ENCODE measurements at regions not wholly inside any gene's neighbourhood (a gene's known extent, or its start where the extent isn't known, plus 50 kb on each side); places are given as distances from the start of the nearest gene placed in this dataset.
A peak's percentile ranks its signal among the peaks of the same experiment; 100 is the strongest.

GRCh38 chrX:34381241-34381640, 249.1 kb upstream of the FAM47A start:
- Histone ChIP-seq H3K9me3 (no peaks in the 10 kb centered on the region), H3K4me3 (no peak overlapping the region), H3K4me1 (no peaks in the 10 kb centered on the region), H3K36me3 (no peaks in the 10 kb centered on the region), H3K27me3 (no peaks in the 10 kb centered on the region), H3K27ac (no peak overlapping the region)
- no peak for DNase-seq
- intact Hi-C loops (cut with DNase I; ENCODE audit: low total_unique reads), result no loop called here
- no peak for TF ChIP-seq POLR2A (IDR thresholded peaks at IDR 0.05)
- TF ChIP-seq CTCF (IDR thresholded peaks at IDR 0.05), result no peak

DNA sequence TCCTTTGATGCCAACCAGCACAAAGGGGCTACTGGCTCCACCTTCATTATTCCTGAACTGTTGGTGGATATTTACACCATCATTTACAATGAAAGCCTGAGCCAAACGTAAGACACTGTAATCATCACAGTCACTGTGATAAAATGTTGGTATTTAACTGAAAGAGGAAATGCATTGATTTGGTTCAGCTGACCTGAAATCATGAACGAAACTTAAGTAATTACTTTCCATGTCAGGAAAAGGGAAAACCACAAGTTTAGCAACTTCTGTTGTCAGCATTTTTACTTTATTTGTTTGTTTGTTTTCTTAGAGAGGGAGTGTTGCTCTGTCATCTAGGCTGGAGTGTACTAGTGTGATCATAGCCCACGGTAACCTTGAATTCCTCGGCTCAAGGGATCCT, 247.8 kb upstream of the FAM47A start:
- no peaks in the 10 kb centered on the region for H3K9me3 ChIP-seq
- H3K4me1 ChIP-seq, result no peaks in the 10 kb centered on the region
- no peaks in the 10 kb centered on the region for H3K36me3 ChIP-seq
- H3K27me3 ChIP-seq, result no peaks in the 10 kb centered on the region
- DNase-seq, result no peak
- no peak for TF ChIP-seq POLR2A (IDR thresholded peaks at IDR 0.05)
- no peak for TF ChIP-seq CTCF (IDR thresholded peaks at IDR 0.05)
- intact Hi-C loops (cut with DNase I; ENCODE audit: low total_unique reads), result no loop called here
- no peak overlapping the region for H3K27ac ChIP-seq
- H3K4me3 ChIP-seq, result no peak overlapping the region

- intact Hi-C loops (cut with DNase I; ENCODE audit: low total_unique reads), result no loop called here
- TF ChIP-seq CTCF (IDR thresholded peaks at IDR 0.05) (no peak), POLR2A (IDR thresholded peaks at IDR 0.05) (no peak)
These were observed 245.5 kb upstream of the FAM47A start for GRCh38 chrX:34377645-34378044.

GRCh38 chrX:34371754-34372153, 239.6 kb upstream of the FAM47A start:
- Histone ChIP-seq H3K27me3 (no peaks in the 10 kb centered on the region), H3K27ac (no peak overlapping the region), H3K4me1 (no peaks in the 10 kb centered on the region), H3K36me3 (no peaks in the 10 kb centered on the region), H3K9me3 (no peaks in the 10 kb centered on the region), H3K4me3 (no peak overlapping the region)
- TF ChIP-seq POLR2A (IDR thresholded peaks at IDR 0.05), result no peak
- TF ChIP-seq CTCF (IDR thresholded peaks at IDR 0.05), result no peak
- no peak for DNase-seq
- intact Hi-C loops (cut with DNase I; ENCODE audit: low total_unique reads), result no loop called here

More at GRCh38 chrX:34377645-34378044, 245.5 kb upstream of the FAM47A start:
- DNase-seq, result no peak
- no peak overlapping the region for H3K27ac ChIP-seq
- H3K4me1 ChIP-seq, result no peaks in the 10 kb centered on the region
- no peaks in the 10 kb centered on the region for H3K27me3 ChIP-seq
- H3K36me3 ChIP-seq, result no peaks in the 10 kb centered on the region
- H3K9me3 ChIP-seq, result no peaks in the 10 kb centered on the region
- no peak overlapping the region for H3K4me3 ChIP-seq

DNA sequence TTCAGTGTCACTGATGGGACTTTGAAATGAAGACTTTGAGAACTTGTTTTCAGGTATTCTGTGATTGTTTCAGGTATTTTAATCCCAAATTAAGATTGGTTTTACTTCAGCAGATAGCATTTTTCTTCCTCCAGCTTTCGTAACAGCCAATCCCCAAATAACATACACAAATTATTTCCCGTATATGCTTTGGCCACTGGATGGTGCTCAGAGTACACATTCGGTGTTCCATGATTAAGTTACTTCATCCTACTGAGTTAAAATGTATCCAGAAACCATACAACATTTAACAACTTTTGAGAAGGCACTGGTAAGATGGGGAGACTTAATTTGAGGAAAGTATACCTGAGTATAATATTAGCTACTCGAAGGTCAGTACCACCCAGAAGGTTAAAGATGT, 233.4 kb upstream of the FAM47A start:
- DNase-seq, result no peak
- Histone ChIP-seq H3K4me1 (no peaks in the 10 kb centered on the region), H3K4me3 (no peak overlapping the region), H3K9me3 (no peaks in the 10 kb centered on the region), H3K27ac (no peak overlapping the region), H3K36me3 (no peaks in the 10 kb centered on the region), H3K27me3 (no peaks in the 10 kb centered on the region)
- TF ChIP-seq CTCF (IDR thresholded peaks at IDR 0.05), result peak; percentile 10 to 55 (median 26)
- TF ChIP-seq POLR2A (IDR thresholded peaks at IDR 0.05), result no peak
- intact Hi-C loops (cut with DNase I; ENCODE audit: low total_unique reads), result no loop called here

Measured in uterus (tissue), 3 donors.